Astrocyte (in vitro differentiated cells and primary cell): ENCODE measurements at regions not wholly inside any gene's neighbourhood (a gene's known extent, or its start where the extent isn't known, plus 50 kb on each side); places are given as distances from the start of the nearest gene placed in this dataset.

ENCODE experiments used
- DNase-seq: peaks from one replicate; pipeline ENCODE4 v3.0.0-alpha.2; 2010; ENCODE audit warnings: low read depth
- FAIRE-seq: peaks from 2 replicates; lab custom pipeline; 2011; peaks lifted over from hg19 to GRCh38; lab: Jason Lieb, UNC
- H2AFZ ChIP-seq: 2 replicates; pipeline ENCODE4 v1.6.0; 2012; ENCODE audit warnings: low read depth, low read length, inconsistent platforms
- H3K27ac ChIP-seq: 2 replicates; pipeline ENCODE4 v1.5.1; 2011; ENCODE audit warnings: low read depth, low read length, inconsistent platforms
- H3K27me3 ChIP-seq: 2 replicates; pipeline ENCODE4 v1.6.0; 2011; ENCODE audit warnings: low read length, inconsistent platforms; ENCODE audit not compliant: insufficient read depth
- H3K36me3 ChIP-seq: 2 replicates; pipeline ENCODE4 v1.5.1; 2011; ENCODE audit warnings: low read length, inconsistent platforms; ENCODE audit not compliant: insufficient read depth
- H3K4me1 ChIP-seq: 2 replicates; pipeline ENCODE4 v1.5.1; 2011; ENCODE audit warnings: low read length, inconsistent platforms; ENCODE audit not compliant: insufficient read depth
- H3K4me2 ChIP-seq: 2 replicates; pipeline ENCODE4 v1.6.0; 2012; ENCODE audit warnings: low read length, inconsistent platforms
- H3K4me3 ChIP-seq: 2 replicates; pipeline ENCODE4 v1.5.1; 2011; ENCODE audit warnings: low read depth, mild to moderate bottlenecking, low read length, inconsistent platforms; ENCODE audit not compliant: insufficient read depth
- H3K79me2 ChIP-seq: 2 replicates; pipeline ENCODE4 v1.6.0; 2012; ENCODE audit warnings: mild to moderate bottlenecking, low read length, inconsistent platforms; ENCODE audit not compliant: insufficient read depth
- H3K9ac ChIP-seq: 2 replicates; pipeline ENCODE4 v1.6.0; 2012; ENCODE audit warnings: mild to moderate bottlenecking, low read length, inconsistent platforms
- H3K9me3 ChIP-seq: 2 replicates; pipeline ENCODE4 v1.5.1; 2012; ENCODE audit warnings: low read depth, mild to moderate bottlenecking, low read length, inconsistent platforms; ENCODE audit not compliant: insufficient read depth
- H4K20me1 ChIP-seq: 2 replicates; pipeline ENCODE4 v1.6.0; 2012; ENCODE audit warnings: low read length, inconsistent platforms; ENCODE audit not compliant: insufficient read depth
- H3K27ac Mint-ChIP-seq: one replicate; pipeline ENCODE4 v1.8.0; 2021; ENCODE audit warnings: mild to moderate bottlenecking, mixed read lengths; ENCODE audit not compliant: unreplicated experiment
- H3K27me3 Mint-ChIP-seq: one replicate; pipeline ENCODE4 v1.8.0; 2021; ENCODE audit warnings: low read depth, mixed read lengths; ENCODE audit not compliant: unreplicated experiment
- H3K36me3 Mint-ChIP-seq: one replicate; pipeline ENCODE4 v1.8.0; 2021; ENCODE audit warnings: low read depth, mixed read lengths; ENCODE audit not compliant: unreplicated experiment
- H3K4me1 Mint-ChIP-seq: one replicate; pipeline ENCODE4 v1.8.0; 2021; ENCODE audit warnings: low read depth, mixed read lengths; ENCODE audit not compliant: unreplicated experiment
- H3K4me3 Mint-ChIP-seq: one replicate; pipeline ENCODE4 v1.8.0; 2021; ENCODE audit warnings: mild to moderate bottlenecking, moderate library complexity, mixed read lengths; ENCODE audit not compliant: unreplicated experiment
- H3K9me3 Mint-ChIP-seq: one replicate; pipeline ENCODE4 v1.8.0; 2021; ENCODE audit warnings: mild to moderate bottlenecking, mixed read lengths; ENCODE audit not compliant: unreplicated experiment
- EZH2 ChIP-seq: IDR thresholded peaks from 2 replicates; pipeline ENCODE4 v1.6.1; 2012; ENCODE audit warnings: mild to moderate bottlenecking, low read length, inconsistent platforms; ENCODE audit not compliant: insufficient read depth
- TF ChIP-seq, protein P1 (sequence below): IDR thresholded peaks from 2 replicates; pipeline ENCODE4 v1.5.1; 2011; ENCODE audit warnings: low read depth, mild to moderate bottlenecking, inconsistent platforms, low read length, moderate library complexity; ENCODE audit not compliant: insufficient read depth

DNA sequence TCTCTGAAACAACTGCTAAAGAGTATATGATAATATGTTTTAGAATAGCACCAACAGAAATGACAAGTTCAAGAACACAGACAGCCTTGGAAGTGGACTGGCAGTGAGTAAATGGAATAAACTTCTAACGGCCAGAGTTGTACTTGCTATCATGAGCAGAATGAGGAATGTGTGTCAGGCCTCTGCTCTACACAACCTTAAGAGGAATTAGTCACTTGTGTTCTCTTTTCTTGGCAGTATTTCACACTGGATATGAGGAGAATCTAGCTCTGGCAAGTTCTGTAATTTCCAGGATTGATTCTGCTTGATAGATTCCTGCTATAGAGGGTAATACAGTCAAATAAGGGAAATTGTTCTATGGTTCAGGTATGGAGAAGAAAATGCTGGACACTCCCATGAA, 757.3 kb downstream of the EFNB2 start:
- FAIRE-seq (no peak), DNase-seq (peak; percentile 92)
- H3K4me3 ChIP-seq, result no peak overlapping the region
- H3K27ac ChIP-seq, result no peak overlapping the region
- peaks cover 30% of the 10 kb centered on the region for H3K4me1 Mint-ChIP-seq
- H3K27me3 ChIP-seq, result no peaks in the 10 kb centered on the region
- H3K9me3 Mint-ChIP-seq, result no peaks in the 10 kb centered on the region
- TF ChIP-seq, protein P1, sequence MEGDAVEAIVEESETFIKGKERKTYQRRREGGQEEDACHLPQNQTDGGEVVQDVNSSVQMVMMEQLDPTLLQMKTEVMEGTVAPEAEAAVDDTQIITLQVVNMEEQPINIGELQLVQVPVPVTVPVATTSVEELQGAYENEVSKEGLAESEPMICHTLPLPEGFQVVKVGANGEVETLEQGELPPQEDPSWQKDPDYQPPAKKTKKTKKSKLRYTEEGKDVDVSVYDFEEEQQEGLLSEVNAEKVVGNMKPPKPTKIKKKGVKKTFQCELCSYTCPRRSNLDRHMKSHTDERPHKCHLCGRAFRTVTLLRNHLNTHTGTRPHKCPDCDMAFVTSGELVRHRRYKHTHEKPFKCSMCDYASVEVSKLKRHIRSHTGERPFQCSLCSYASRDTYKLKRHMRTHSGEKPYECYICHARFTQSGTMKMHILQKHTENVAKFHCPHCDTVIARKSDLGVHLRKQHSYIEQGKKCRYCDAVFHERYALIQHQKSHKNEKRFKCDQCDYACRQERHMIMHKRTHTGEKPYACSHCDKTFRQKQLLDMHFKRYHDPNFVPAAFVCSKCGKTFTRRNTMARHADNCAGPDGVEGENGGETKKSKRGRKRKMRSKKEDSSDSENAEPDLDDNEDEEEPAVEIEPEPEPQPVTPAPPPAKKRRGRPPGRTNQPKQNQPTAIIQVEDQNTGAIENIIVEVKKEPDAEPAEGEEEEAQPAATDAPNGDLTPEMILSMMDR, result no peak
- no peak for TF ChIP-seq EZH2
- H3K4me3 Mint-ChIP-seq, result no peak overlapping the region
- H3K9ac ChIP-seq, result no peak overlapping the region
- no peaks in the 10 kb centered on the region for H3K27me3 Mint-ChIP-seq
- no peak overlapping the region for H3K4me2 ChIP-seq
- H2AFZ ChIP-seq, result no peak overlapping the region
- no peaks in the 10 kb centered on the region for H3K36me3 ChIP-seq
- H3K4me1 ChIP-seq, result peaks cover 15% of the 10 kb centered on the region
- peak overlapping the region; percentile 12 for H3K27ac Mint-ChIP-seq
- H3K9me3 ChIP-seq, result no peaks in the 10 kb centered on the region
- H4K20me1 ChIP-seq, result no peaks in the 10 kb centered on the region
- H3K36me3 Mint-ChIP-seq, result no peaks in the 10 kb centered on the region
- H3K79me2 ChIP-seq, result no peaks in the 10 kb centered on the region

DNA sequence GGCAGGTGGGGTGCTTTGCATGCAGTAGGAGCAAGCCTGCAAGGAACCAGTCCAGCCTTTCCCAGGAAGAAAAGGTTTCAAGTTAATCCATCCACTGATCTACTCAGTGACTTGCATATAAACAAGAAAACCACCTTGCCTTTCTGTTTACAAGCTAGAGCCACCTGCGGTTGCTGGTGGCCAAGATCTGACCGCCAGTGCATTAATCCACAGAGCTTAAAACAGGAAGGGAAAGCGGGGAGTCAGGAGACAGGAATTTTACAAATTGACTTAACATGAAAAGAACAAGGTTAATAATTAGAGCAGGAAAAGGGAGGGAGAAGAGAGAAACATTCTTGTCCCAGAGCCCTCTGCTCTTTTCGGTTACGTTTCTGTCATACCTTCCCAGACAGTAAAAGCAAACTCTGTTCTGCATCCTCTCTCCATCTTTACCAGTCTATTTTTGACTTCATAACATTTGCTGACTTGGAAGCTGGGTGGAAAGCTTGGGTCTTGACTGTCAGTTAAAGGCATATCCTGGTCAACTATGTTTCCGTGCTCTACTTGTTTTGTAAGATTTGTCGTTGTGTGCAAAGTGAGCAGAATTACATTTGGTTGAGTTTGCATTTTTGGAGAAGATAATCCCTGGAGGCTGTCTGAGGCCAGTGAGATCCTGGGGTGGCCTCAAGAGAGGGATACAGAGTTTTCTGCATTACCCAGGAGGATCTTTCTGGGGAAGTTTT, 760.6 kb downstream of the EFNB2 start:
- Mint-ChIP-seq H3K9me3 (no peaks in the 10 kb centered on the region), H3K36me3 (no peaks in the 10 kb centered on the region), H3K4me3 (no peak overlapping the region), H3K4me1 (peaks cover 32% of the 10 kb centered on the region), H3K27ac (peak overlapping the region; percentile 53), H3K27me3 (no peaks in the 10 kb centered on the region)
- Histone ChIP-seq H3K36me3 (no peaks in the 10 kb centered on the region), H4K20me1 (no peaks in the 10 kb centered on the region), H3K4me3 (peak overlapping the region; percentile 26), H3K27me3 (no peaks in the 10 kb centered on the region), H3K9me3 (no peaks in the 10 kb centered on the region), H3K79me2 (no peaks in the 10 kb centered on the region), H3K9ac (no peak overlapping the region), H3K4me2 (peak overlapping the region; percentile 63), H3K4me1 (peaks cover 15% of the 10 kb centered on the region), H3K27ac (no peak overlapping the region), H2AFZ (peak overlapping the region; percentile 0)
- DNase-seq (peak; percentile 93), FAIRE-seq (no peak)
- TF ChIP-seq, protein P1, result no peak

DNA sequence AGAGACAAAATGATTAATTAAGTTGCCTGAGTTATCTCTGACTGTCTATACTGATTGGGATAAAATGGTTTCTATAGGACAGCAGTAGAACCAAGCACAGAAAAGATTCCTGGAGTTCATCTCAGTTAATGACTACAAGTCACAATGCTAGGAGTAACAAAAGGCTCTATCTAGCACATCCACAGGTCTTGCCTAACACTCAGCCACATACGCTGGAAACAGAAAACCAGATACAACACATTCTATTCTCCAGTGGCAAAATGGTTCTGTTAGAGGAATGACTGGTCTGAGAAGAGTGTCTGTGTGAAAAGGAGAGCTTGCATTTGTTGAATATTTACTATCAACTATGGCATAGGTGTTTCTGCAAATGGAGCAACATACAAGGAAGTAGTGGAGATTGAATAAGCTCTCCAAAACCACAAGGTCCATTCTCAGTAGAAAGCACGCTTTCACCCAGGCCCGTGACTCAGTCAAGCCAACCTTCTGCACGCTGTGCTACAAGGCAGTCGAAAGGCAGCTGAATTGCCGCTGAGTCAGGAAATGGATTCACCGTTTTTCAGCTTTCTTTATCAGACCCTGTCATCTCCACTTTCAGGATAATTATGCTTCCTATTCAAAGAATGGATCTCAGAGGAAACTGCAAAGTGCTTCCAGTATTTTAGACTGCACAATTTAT, 761.5 kb downstream of the EFNB2 start:
- H3K4me3 ChIP-seq, result peak overlapping the region; percentile 26
- H3K36me3 ChIP-seq, result no peaks in the 10 kb centered on the region

More for the DNA sequence above, 761.5 kb downstream of the EFNB2 start:
- Histone ChIP-seq H2AFZ (no peak overlapping the region), H3K9me3 (no peaks in the 10 kb centered on the region), H3K27ac (no peak overlapping the region), H4K20me1 (no peaks in the 10 kb centered on the region), H3K4me2 (peak overlapping the region; percentile 63), H3K27me3 (no peaks in the 10 kb centered on the region), H3K79me2 (no peaks in the 10 kb centered on the region), H3K9ac (no peak overlapping the region), H3K4me1 (peaks cover 15% of the 10 kb centered on the region)
- Mint-ChIP-seq H3K36me3 (no peaks in the 10 kb centered on the region), H3K9me3 (no peaks in the 10 kb centered on the region), H3K4me1 (peaks cover 32% of the 10 kb centered on the region), H3K4me3 (no peak overlapping the region), H3K27me3 (no peaks in the 10 kb centered on the region), H3K27ac (peak overlapping the region; percentile 50)
- TF ChIP-seq, protein P1, result no peak
- no peak for TF ChIP-seq EZH2
- peak; percentile 96 for DNase-seq
- FAIRE-seq, result peak; percentile 32
